HEK293 (cell line): ENCODE measurements at regions not wholly inside any gene's neighbourhood (a gene's known extent, or its start where the extent isn't known, plus 50 kb on each side); places are given as distances from the start of the nearest gene placed in this dataset.

Source experiments
- CTCF ChIA-PET: fragments of 350-600 bp; formaldehyde crosslinking; extraction: SDS; loops from one replicate; lab custom pipeline; 2021; ENCODE audit warnings: antibody characterized with exemption; lab: Yijun Ruan, JAX
- POLR2A ChIA-PET: fragments of 300-600 bp; formaldehyde crosslinking; extraction: SDS; loops from one replicate; lab custom pipeline; 2020; ENCODE audit warnings: antibody characterized with exemption, inconsistent platforms; lab: Yijun Ruan, JAX
- H3K27ac ChIP-seq: fragments of 200-500 bp; sonication (Bioruptor generic); 2 replicates; pipeline ENCODE4 v1.5.1; 2014; ENCODE audit warnings: low read depth, low read length, control low read depth, inconsistent platforms; ENCODE audit errors: extremely low read depth
- H3K36me3 ChIP-seq, 2 experiments: fragments of 200-500 bp in 1 of 2; sonication (Bioruptor generic) in 1 of 2; 1 replicate in 1 of 2; 2 replicates in 1 of 2; pipeline ENCODE4 v1.5.1; 2014 to 2017; ENCODE audit warnings: inconsistent platforms in 2 of 2, low read length in 2 of 2; ENCODE audit not compliant: control insufficient read depth in 2 of 2, insufficient read depth in 1 of 2
- H3K4me1 ChIP-seq: fragments of 200-500 bp; sonication (Bioruptor generic); 2 replicates; pipeline ENCODE4 v1.5.1; 2014; ENCODE audit warnings: mild to moderate bottlenecking, low read length, inconsistent platforms; ENCODE audit not compliant: control insufficient read depth, insufficient read depth
- H3K4me3 ChIP-seq: 2 replicates; pipeline ENCODE4 v1.5.1; 2011; ENCODE audit warnings: low read depth, mild to moderate bottlenecking, control low read depth, low read length, moderate library complexity
- H3K9me3 ChIP-seq: fragments of 200-500 bp; sonication (Bioruptor generic); 2 replicates; pipeline ENCODE4 v1.5.1; 2014; ENCODE audit warnings: low read depth, low read length, inconsistent platforms; ENCODE audit not compliant: control insufficient read depth, insufficient read depth
- SETDB1 ChIP-seq: IDR thresholded peaks from one replicate; pipeline ENCODE4 v1.6.1; 2017; ENCODE audit warnings: mild to moderate bottlenecking, low read length, moderate library complexity, mixed read lengths; ENCODE audit not compliant: insufficient read length
- TRIM28 ChIP-seq: IDR thresholded peaks from 2 replicates; pipeline ENCODE4 v1.6.1; 2011; ENCODE audit warnings: low read length, control low read depth, borderline replicate concordance
- ZNF16 ChIP-seq: fragments of 450-650 bp; formaldehyde crosslinking; IDR thresholded peaks from 2 replicates; pipeline ENCODE4 v1.5.1; 2016; ENCODE audit warnings: low read depth, missing biosample characterization, missing genetic modification characterization
- ZNF350 ChIP-seq: fragments of 450-650 bp; formaldehyde crosslinking; IDR thresholded peaks from 2 replicates; pipeline ENCODE4 v1.5.0; 2017; ENCODE audit warnings: missing biosample characterization, mild to moderate bottlenecking, missing genetic modification characterization
- ZNF521 ChIP-seq: fragments of 450-650 bp; formaldehyde crosslinking; IDR thresholded peaks from 2 replicates; pipeline ENCODE4 v1.5.1; 2017; ENCODE audit warnings: missing biosample characterization, mild to moderate bottlenecking, missing genetic modification characterization
- ZNF530 ChIP-seq: fragments of 450-650 bp; formaldehyde crosslinking; IDR thresholded peaks from 2 replicates; pipeline ENCODE4 v1.5.1; 2016; ENCODE audit warnings: low read depth, missing biosample characterization, missing genetic modification characterization
- ZNF555 ChIP-seq: fragments of 450-650 bp; formaldehyde crosslinking; conservative IDR thresholded peaks from 2 replicates; pipeline ENCODE4 v1.5.1; 2017; ENCODE audit warnings: missing biosample characterization, mild to moderate bottlenecking, missing genetic modification characterization, inconsistent platforms
- ZNF654 ChIP-seq: fragments of 450-650 bp; formaldehyde crosslinking; IDR thresholded peaks from 2 replicates; pipeline ENCODE4 v1.5.1; 2016; ENCODE audit warnings: low read depth, missing biosample characterization, missing genetic modification characterization
- ZNF664 ChIP-seq: fragments of 450-650 bp; formaldehyde crosslinking; IDR thresholded peaks from 2 replicates; pipeline ENCODE4 v1.5.1; 2016; ENCODE audit warnings: missing biosample characterization, missing genetic modification characterization
- ZNF776 ChIP-seq: fragments of 450-650 bp; formaldehyde crosslinking; IDR thresholded peaks from 2 replicates; pipeline ENCODE4 v1.5.0; 2017; ENCODE audit warnings: missing biosample characterization, missing genetic modification characterization, borderline replicate concordance
- ZNF785 ChIP-seq: fragments of 450-650 bp; formaldehyde crosslinking; IDR thresholded peaks from 2 replicates; pipeline ENCODE4 v1.5.1; 2016; ENCODE audit warnings: missing biosample characterization, missing genetic modification characterization
- TF ChIP-seq, protein P1 (sequence below): fragments of 450-650 bp; formaldehyde crosslinking; IDR thresholded peaks from 2 replicates; pipeline ENCODE4 v1.5.1; 2016; ENCODE audit warnings: missing biosample characterization, missing genetic modification characterization
- TF ChIP-seq, protein P2 (sequence below): fragments of 450-650 bp; IDR thresholded peaks from 2 replicates; pipeline ENCODE4 v1.5.1; 2018; ENCODE audit warnings: missing biosample characterization, missing genetic modification characterization
- TF ChIP-seq, protein P3 (sequence below): fragments of 450-650 bp; formaldehyde crosslinking; IDR thresholded peaks from 2 replicates; pipeline ENCODE4 v1.5.1; 2016; ENCODE audit warnings: missing biosample characterization, missing genetic modification characterization
- TF ChIP-seq, protein P4 (sequence below): fragments of 450-650 bp; IDR thresholded peaks from 2 replicates; pipeline ENCODE4 v1.5.1; 2018; ENCODE audit warnings: missing biosample characterization, mild to moderate bottlenecking, missing genetic modification characterization

DNA sequence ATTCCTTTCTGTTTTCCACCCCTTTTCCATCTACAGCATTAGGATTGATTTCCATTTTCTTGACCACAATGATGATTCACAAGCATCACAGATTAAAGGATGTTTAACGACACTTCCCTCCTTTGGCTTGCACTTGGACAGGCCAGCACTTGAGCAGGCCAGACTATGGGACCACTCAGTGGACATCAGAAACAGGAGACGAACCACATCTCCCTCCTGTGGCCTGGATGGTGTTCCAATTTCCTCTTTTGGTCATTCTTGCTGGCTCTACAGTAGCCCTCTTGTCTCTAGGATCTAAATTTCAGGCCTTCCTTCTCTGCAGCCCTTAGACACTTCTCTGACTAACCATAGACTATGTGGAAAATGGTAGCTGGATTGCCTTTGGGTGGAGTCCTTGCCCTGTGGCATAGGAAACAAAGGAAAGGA lies 78.8 kb upstream of the BOC start:
- TF ChIP-seq TRIM28 (peak; percentile 86), ZNF350 (tag by site-specific recombination) (no peak)
- TF ChIP-seq, protein P1, sequence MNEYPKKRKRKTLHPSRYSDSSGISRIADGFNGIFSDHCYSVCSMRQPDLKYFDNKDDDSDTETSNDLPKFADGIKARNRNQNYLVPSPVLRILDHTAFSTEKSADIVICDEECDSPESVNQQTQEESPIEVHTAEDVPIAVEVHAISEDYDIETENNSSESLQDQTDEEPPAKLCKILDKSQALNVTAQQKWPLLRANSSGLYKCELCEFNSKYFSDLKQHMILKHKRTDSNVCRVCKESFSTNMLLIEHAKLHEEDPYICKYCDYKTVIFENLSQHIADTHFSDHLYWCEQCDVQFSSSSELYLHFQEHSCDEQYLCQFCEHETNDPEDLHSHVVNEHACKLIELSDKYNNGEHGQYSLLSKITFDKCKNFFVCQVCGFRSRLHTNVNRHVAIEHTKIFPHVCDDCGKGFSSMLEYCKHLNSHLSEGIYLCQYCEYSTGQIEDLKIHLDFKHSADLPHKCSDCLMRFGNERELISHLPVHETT (tag by site-specific recombination): no peak
- no peak overlapping the region for H3K27ac ChIP-seq
- H3K9me3 ChIP-seq: no peaks in the 10 kb centered on the region
- H3K4me1 ChIP-seq: peaks cover 4% of the 10 kb centered on the region; the same call in 1 of the 2 replicates
- H3K36me3 ChIP-seq: no peaks in the 10 kb centered on the region
- H3K4me3 ChIP-seq: no peak overlapping the region
- ChIA-PET CTCF (no interaction called here), POLR2A (no interaction called here)

DNA sequence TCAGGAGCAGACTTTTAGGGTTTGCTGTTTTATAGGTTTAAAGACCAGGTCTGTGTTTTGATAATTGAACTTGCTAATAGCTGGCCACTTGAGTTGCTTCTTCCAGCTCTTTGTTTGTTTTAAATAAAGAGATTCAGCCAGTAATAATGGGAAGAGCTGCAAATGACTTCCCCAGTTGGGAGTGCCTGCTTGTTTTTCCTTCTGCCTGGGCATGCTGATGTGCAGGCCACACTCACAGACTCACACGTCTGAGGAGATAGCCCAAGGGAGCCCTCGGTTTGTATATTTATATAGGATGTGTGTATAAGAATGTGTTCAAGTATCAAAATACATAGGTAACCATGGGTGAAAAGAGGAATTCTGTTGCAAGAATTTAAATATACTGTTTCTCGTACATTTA lies 78.2 kb upstream of the BOC start:
- H3K9me3 ChIP-seq: no peaks in the 10 kb centered on the region
- TF ChIP-seq TRIM28 (peak; percentile 71; the same call in 1 of the 2 replicates), ZNF664 (tag by site-specific recombination) (no peak), ZNF776 (tag by site-specific recombination) (no peak)
- H3K36me3 ChIP-seq: no peaks in the 10 kb centered on the region
- H3K27ac ChIP-seq: no peak overlapping the region
- H3K4me3 ChIP-seq: no peak overlapping the region
- ChIA-PET CTCF (interaction anchor here (0.6 to 1.4 kb wide), 2 partner anchors 45 to 155 kb away, joined by 3 to 7 read pairs; no protein-coding TSS in a partner anchor), POLR2A (no interaction called here)
- H3K4me1 ChIP-seq: peaks cover 4% of the 10 kb centered on the region; the same call in 1 of the 2 replicates

DNA sequence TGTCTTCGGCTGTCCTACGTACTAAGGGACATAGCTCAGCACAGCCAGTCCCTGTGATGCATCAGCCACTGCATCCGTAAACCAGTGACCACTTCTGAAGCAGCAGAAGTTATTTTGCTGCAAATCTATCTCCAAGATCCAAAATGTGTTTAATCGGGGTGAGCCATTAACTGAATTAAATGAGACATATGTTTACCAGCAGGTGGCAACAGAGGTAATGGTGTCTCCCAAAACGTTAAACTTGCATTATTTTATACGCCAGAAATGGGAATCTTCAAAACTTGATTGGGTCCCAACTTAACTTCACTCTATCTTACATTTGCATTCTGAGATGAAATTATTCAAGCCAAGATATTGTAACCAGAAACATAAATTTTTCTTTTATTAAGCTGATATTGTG lies 75.3 kb upstream of the BOC start:
- ChIA-PET CTCF (interaction anchor here (0.7 to 1.6 kb wide), 5 partner anchors 11 to 153 kb away, joined by 3 to 15 read pairs (median 4); no protein-coding TSS in a partner anchor), POLR2A (no interaction called here)
- Histone ChIP-seq H3K27ac (no peak overlapping the region), H3K4me3 (no peak overlapping the region), H3K9me3 (no peaks in the 10 kb centered on the region), H3K4me1 (peaks cover 4% of the 10 kb centered on the region; the same call in 1 of the 2 replicates), H3K36me3 (no peaks in the 10 kb centered on the region)
- TF ChIP-seq, protein P2, sequence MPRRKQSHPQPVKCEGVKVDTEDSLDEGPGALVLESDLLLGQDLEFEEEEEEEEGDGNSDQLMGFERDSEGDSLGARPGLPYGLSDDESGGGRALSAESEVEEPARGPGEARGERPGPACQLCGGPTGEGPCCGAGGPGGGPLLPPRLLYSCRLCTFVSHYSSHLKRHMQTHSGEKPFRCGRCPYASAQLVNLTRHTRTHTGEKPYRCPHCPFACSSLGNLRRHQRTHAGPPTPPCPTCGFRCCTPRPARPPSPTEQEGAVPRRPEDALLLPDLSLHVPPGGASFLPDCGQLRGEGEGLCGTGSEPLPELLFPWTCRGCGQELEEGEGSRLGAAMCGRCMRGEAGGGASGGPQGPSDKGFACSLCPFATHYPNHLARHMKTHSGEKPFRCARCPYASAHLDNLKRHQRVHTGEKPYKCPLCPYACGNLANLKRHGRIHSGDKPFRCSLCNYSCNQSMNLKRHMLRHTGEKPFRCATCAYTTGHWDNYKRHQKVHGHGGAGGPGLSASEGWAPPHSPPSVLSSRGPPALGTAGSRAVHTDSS (tag by site-specific recombination): no peak
- TF ChIP-seq, protein P3, sequence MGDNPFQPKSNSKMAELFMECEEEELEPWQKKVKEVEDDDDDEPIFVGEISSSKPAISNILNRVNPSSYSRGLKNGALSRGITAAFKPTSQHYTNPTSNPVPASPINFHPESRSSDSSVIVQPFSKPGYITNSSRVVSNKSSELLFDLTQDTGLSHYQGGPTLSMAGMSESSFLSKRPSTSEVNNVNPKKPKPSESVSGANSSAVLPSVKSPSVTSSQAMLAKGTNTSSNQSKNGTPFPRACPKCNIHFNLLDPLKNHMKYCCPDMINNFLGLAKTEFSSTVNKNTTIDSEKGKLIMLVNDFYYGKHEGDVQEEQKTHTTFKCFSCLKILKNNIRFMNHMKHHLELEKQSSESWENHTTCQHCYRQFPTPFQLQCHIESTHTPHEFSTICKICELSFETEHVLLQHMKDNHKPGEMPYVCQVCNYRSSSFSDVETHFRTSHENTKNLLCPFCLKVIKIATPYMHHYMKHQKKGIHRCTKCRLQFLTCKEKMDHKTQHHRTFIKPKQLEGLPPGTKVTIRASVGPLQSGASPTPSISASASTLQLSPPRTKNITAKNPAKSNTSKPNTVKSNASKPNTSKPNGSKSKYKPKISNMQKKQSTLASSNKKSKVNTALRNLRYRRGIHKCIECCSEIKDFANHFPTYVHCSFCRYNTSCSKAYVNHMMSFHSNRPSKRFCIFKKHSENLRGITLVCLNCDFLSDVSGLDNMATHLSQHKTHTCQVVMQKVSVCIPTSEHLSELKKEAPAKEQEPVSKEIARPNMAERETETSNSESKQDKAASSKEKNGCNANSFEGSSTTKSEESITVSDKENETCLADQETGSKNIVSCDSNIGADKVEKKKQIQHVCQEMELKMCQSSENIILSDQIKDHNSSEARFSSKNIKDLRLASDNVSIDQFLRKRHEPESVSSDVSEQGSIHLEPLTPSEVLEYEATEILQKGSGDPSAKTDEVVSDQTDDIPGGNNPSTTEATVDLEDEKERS (tag by site-specific recombination): no peak
- TF ChIP-seq ZNF530 (tag by site-specific recombination): no peak
- TF ChIP-seq ZNF16 (tag by site-specific recombination): no peak
- TF ChIP-seq ZNF785 (tag by site-specific recombination): no peak
- TF ChIP-seq, protein P4, sequence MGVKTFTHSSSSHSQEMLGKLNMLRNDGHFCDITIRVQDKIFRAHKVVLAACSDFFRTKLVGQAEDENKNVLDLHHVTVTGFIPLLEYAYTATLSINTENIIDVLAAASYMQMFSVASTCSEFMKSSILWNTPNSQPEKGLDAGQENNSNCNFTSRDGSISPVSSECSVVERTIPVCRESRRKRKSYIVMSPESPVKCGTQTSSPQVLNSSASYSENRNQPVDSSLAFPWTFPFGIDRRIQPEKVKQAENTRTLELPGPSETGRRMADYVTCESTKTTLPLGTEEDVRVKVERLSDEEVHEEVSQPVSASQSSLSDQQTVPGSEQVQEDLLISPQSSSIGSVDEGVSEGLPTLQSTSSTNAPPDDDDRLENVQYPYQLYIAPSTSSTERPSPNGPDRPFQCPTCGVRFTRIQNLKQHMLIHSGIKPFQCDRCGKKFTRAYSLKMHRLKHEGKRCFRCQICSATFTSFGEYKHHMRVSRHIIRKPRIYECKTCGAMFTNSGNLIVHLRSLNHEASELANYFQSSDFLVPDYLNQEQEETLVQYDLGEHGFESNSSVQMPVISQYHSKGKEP: 0 out of 2 replicates have a peak, but pooled peaks have one; percentile 13
- TF ChIP-seq SETDB1: no peak
- TF ChIP-seq ZNF555 (tag by site-specific recombination): no peak
- peak; percentile 33; the same call in 1 of the 2 replicates for TF ChIP-seq ZNF654
- TF ChIP-seq ZNF521 (tag by site-specific recombination): no peak
